Type B pancreatic cell (in vitro differentiated cells): ENCODE measurements at regions not wholly inside any gene's neighbourhood (a gene's known extent, or its start where the extent isn't known, plus 50 kb on each side); places are given as distances from the start of the nearest gene placed in this dataset.

ENCODE experiments used
- DNase-seq: peaks from one replicate; pipeline ENCODE4 v3.0.0; 2021; ENCODE audit warnings: mixed read lengths; ENCODE audit not compliant: unreplicated experiment; ENCODE audit errors: extremely low spot score
- H3K27ac Mint-ChIP-seq: 2 replicates; pipeline ENCODE4 v1.8.0; 2021; ENCODE audit warnings: mild to moderate bottlenecking, mixed read lengths
- H3K27me3 Mint-ChIP-seq: 2 replicates; pipeline ENCODE4 v1.8.0; 2021; ENCODE audit warnings: mixed read lengths
- H3K36me3 Mint-ChIP-seq: 2 replicates; pipeline ENCODE4 v1.8.0; 2021; ENCODE audit warnings: mixed read lengths
- H3K4me1 Mint-ChIP-seq: one replicate; pipeline ENCODE4 v1.8.0; 2021; ENCODE audit warnings: mixed read lengths; ENCODE audit not compliant: unreplicated experiment
- H3K4me3 Mint-ChIP-seq: 2 replicates; pipeline ENCODE4 v1.8.0; 2021; ENCODE audit warnings: mild to moderate bottlenecking, mixed read lengths
- H3K9me3 Mint-ChIP-seq: 2 replicates; pipeline ENCODE4 v1.8.0; 2021; ENCODE audit warnings: mixed read lengths
- TF ChIP-seq, protein P1 (sequence below): fragments of 200-600 bp; sonication (generic); conservative IDR thresholded peaks from 2 replicates; pipeline ENCODE4 v1.5.0; 2021; ENCODE audit warnings: antibody characterized with exemption, mild to moderate bottlenecking

DNA sequence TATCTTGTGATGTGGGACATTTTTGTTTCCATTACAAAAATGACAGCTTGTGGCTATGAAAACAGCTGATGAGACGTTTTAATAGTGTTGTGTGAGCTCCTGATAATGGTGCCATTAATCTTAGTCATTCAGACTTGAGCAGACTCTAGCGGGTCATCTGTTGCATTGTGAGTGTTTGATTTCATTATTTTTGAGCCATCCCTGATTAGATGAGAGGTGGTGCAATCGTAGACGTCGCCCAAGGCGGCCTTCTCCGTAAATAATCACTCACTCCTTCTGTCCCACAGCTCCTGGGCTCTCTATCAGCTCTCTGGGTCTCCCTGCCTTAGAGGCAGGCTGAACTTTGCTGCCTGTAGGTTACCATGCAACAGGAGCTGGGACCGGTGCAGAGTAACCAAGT is 528.0 kb upstream of the SGCG start:
- peaks cover 17% of the 10 kb centered on the region for H3K4me1 Mint-ChIP-seq
- TF ChIP-seq, protein P1, sequence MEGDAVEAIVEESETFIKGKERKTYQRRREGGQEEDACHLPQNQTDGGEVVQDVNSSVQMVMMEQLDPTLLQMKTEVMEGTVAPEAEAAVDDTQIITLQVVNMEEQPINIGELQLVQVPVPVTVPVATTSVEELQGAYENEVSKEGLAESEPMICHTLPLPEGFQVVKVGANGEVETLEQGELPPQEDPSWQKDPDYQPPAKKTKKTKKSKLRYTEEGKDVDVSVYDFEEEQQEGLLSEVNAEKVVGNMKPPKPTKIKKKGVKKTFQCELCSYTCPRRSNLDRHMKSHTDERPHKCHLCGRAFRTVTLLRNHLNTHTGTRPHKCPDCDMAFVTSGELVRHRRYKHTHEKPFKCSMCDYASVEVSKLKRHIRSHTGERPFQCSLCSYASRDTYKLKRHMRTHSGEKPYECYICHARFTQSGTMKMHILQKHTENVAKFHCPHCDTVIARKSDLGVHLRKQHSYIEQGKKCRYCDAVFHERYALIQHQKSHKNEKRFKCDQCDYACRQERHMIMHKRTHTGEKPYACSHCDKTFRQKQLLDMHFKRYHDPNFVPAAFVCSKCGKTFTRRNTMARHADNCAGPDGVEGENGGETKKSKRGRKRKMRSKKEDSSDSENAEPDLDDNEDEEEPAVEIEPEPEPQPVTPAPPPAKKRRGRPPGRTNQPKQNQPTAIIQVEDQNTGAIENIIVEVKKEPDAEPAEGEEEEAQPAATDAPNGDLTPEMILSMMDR = no peak
- H3K27me3 Mint-ChIP-seq = no peaks in the 10 kb centered on the region
- H3K36me3 Mint-ChIP-seq = no peaks in the 10 kb centered on the region
- no peak overlapping the region for H3K4me3 Mint-ChIP-seq
- DNase-seq = no peak
- H3K9me3 Mint-ChIP-seq = no peaks in the 10 kb centered on the region
- H3K27ac Mint-ChIP-seq = no peak overlapping the region

DNA sequence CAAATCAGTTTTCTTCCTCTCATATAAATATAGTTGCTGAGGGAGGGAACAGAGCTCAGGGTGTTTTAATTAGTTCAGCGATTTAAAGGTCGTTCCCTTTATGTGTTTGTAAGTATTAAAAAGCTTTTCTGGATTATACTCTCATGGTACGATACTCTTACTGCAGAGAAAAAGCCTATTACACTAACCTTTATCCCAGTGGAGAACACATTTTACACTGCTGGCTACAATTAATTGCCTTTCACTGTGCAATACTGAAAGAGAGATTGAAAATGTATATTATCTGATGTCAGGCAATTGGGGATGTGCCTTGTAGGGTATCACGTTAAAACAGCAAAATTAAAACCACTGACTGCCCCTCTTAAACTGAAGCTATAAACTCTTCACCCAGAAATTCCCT is 526.9 kb upstream of the SGCG start:
- TF ChIP-seq, protein P1 = no peak
- Mint-ChIP-seq H3K4me1 (peaks cover 6% of the 10 kb centered on the region), H3K36me3 (no peaks in the 10 kb centered on the region), H3K27ac (no peak overlapping the region), H3K27me3 (no peaks in the 10 kb centered on the region), H3K9me3 (no peaks in the 10 kb centered on the region), H3K4me3 (no peak overlapping the region)
- DNase-seq = no peak

DNA sequence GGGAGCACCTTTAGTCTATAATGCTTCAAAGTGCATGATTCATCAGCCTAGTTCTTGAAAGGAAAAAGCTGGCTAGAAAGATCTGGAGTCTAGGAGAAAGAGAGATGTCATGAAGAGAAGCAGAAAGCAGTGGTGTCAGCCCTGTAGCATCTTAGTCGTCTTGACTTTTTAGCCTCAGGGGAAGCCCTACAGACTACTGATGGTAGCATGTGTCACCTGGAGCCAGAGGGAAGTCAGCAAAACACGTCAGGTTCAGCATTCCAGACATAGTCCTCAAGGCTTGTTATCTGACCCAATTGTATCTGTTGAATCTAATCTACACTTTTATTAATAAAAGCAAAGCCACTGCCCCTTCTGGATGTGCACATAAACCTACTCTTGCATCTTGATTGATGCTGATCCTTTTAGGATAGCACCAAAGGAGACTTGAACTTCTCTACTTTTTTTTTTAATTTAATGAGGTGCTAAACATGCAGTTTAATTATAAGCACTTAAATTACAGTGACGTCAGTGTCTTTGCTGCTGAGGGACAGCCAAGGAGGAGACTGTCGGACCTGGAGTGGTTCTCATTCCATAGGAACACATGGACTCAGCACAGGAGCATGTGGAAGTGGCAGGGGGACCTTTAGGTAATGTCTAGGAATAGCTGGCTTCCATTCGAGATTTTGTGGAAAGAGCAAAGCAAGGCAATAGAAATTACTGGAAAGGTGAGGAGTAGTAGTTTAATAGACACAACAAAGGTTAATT is 525.5 kb upstream of the SGCG start:
- no peak for DNase-seq
- TF ChIP-seq, protein P1 = no peak
- H3K9me3 Mint-ChIP-seq = no peaks in the 10 kb centered on the region
- H3K27ac Mint-ChIP-seq = no peak overlapping the region
- H3K4me3 Mint-ChIP-seq = no peak overlapping the region
- peaks cover 6% of the 10 kb centered on the region for H3K4me1 Mint-ChIP-seq
- H3K36me3 Mint-ChIP-seq = no peaks in the 10 kb centered on the region
- no peaks in the 10 kb centered on the region for H3K27me3 Mint-ChIP-seq

DNA sequence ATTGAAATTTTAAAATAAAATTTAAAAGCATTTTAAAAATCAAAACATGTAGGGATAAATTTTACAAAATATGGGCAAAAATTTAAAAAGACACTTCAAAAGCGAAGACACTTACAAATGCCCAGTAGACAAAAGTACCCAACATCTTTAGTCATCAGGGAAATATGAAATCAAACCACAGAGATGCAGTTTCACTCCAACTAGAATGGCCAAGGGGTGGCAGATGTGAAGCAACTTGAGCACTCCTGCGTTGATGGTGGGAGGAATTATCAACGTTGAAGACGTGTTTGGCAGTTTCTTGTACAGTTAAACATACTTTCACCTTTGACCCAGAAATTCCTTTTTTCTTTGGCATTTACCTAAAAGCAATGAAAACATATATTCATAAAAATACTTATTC is 518.0 kb upstream of the SGCG start:
- Mint-ChIP-seq H3K4me3 (no peak overlapping the region), H3K27me3 (no peaks in the 10 kb centered on the region), H3K9me3 (no peaks in the 10 kb centered on the region), H3K36me3 (no peaks in the 10 kb centered on the region), H3K27ac (no peak overlapping the region), H3K4me1 (no peaks in the 10 kb centered on the region)
- DNase-seq = no peak
- TF ChIP-seq, protein P1 = no peak

DNA sequence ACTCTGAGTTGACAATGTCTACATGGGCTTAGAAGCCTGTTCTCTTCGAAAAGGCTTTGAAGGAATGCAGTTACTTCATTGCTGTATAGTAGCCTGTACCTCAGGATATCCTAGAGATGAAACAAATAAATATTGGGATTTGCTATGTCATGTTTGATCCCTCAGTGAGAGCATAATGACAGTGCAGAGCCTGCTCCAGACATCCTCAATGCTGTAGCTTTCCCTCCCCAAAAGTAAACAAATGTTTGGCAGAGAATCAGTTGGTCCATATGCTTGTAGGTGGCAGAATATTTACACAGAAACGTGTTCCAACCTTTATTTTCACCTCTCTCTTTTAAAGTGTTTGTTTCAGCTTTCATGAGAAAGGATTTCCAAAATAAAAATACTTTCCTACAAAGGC is 515.3 kb upstream of the SGCG start:
- Mint-ChIP-seq H3K27me3 (no peaks in the 10 kb centered on the region), H3K36me3 (no peaks in the 10 kb centered on the region), H3K9me3 (no peaks in the 10 kb centered on the region), H3K4me1 (no peaks in the 10 kb centered on the region), H3K27ac (no peak overlapping the region), H3K4me3 (no peak overlapping the region)
- TF ChIP-seq, protein P1 = no peak
- DNase-seq = no peak

DNA sequence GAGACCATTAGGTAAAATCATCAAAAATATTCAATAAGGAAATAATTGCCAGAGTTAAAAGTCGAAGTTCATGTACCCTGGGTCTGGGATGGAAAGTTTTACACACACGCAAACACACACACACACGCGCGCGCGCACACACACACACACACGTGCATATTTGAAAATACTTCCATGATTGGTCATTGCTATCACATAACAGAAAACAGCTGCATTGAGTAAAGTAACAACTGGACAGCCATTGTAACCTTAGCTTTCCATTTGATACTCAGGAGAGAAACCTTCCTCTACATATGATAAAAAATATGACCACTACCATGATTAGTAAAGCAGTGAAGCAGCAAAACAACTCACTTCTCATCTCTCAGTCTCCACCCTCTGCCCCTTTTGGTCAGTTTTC is 490.0 kb upstream of the SGCG start:
- Mint-ChIP-seq H3K27me3 (no peaks in the 10 kb centered on the region), H3K4me1 (peaks cover 4% of the 10 kb centered on the region), H3K9me3 (peaks cover 5% of the 10 kb centered on the region), H3K27ac (no peak overlapping the region), H3K4me3 (no peak overlapping the region), H3K36me3 (no peaks in the 10 kb centered on the region)
- DNase-seq = no peak
- TF ChIP-seq, protein P1 = no peak
